MCF 10A (cell line): ENCODE measurements at regions not wholly inside any gene's neighbourhood (a gene's known extent, or its start where the extent isn't known, plus 50 kb on each side); places are given as distances from the start of the nearest gene placed in this dataset.

ENCODE experiments used
- BruUV-seq: library from RNA; stranded (reverse); fragments of 400-500 nt; replicated peaks from 2 replicates; lab custom pipeline; 2021; lab: Mats Ljungman, UMichigan
- CTCF ChIA-PET: fragments of 300-600 bp; sonication (Branson Sonifier 250); formaldehyde crosslinking; extraction: SDS; loops from one replicate; lab custom pipeline; 2021; ENCODE audit warnings: antibody characterized with exemption, inconsistent platforms; lab: Yijun Ruan, JAX
- POLR2A ChIA-PET: fragments of 300-600, 350-650 bp; sonication (Branson Sonifier 250); formaldehyde crosslinking; extraction: SDS; loops from one replicate; lab custom pipeline; 2020; ENCODE audit warnings: antibody characterized with exemption, inconsistent platforms; lab: Yijun Ruan, JAX
- DNase-seq: peaks from one replicate; pipeline ENCODE4 v3.0.0-alpha.2; 2018; ENCODE audit not compliant: unreplicated experiment
- H3K27ac Mint-ChIP-seq: one replicate; pipeline ENCODE4 v1.8.0; 2022; ENCODE audit warnings: mild to moderate bottlenecking, low read depth, mixed read lengths; ENCODE audit not compliant: unreplicated experiment
- H3K27me3 Mint-ChIP-seq: one replicate; pipeline ENCODE4 v1.8.0; 2022; ENCODE audit warnings: mixed read lengths; ENCODE audit not compliant: insufficient read depth, unreplicated experiment
- H3K36me3 Mint-ChIP-seq: one replicate; pipeline ENCODE4 v1.8.0; 2022; ENCODE audit warnings: mild to moderate bottlenecking, moderate library complexity, mixed read lengths; ENCODE audit not compliant: insufficient read depth, unreplicated experiment
- H3K4me1 Mint-ChIP-seq: one replicate; pipeline ENCODE4 v1.8.0; 2022; ENCODE audit warnings: mixed read lengths; ENCODE audit not compliant: insufficient read depth, unreplicated experiment
- H3K4me3 Mint-ChIP-seq: one replicate; pipeline ENCODE4 v1.8.0; 2022; ENCODE audit warnings: mild to moderate bottlenecking, moderate library complexity, mixed read lengths; ENCODE audit not compliant: unreplicated experiment
- H3K9me3 Mint-ChIP-seq: one replicate; pipeline ENCODE4 v1.8.0; 2022; ENCODE audit warnings: mixed read lengths; ENCODE audit not compliant: unreplicated experiment
- CTCF ChIP-seq: fragments of 200-600 bp; IDR thresholded peaks from one replicate; pipeline ENCODE4 v1.8.0; 2022; ENCODE audit warnings: antibody characterized with exemption, mild to moderate bottlenecking; ENCODE audit not compliant: unreplicated experiment
- intact Hi-C: fragments of 100-400 bp; cut with micrococcal nuclease; formaldehyde crosslinking; loops from 2 replicates; pipeline ENCODE4 v1.14.1; 2022

GRCh38 chr14:104507443-104507842 is 72.1 kb upstream of the C14orf180 start:
- Mint-ChIP-seq H3K27me3 (peaks cover 20% of the 10 kb centered on the region), H3K4me1 (peaks cover 6% of the 10 kb centered on the region), H3K4me3 (no peak overlapping the region), H3K27ac (no peak overlapping the region), H3K36me3 (no peaks in the 10 kb centered on the region), H3K9me3 (no peaks in the 10 kb centered on the region)
- intact Hi-C loops, result no loop called here
- no peak for TF ChIP-seq CTCF
- ChIA-PET CTCF (interaction anchor here (0.6 kb wide), 1 partner anchor 160 kb away, joined by 3 read pairs; no protein-coding TSS in a partner anchor), POLR2A (no interaction called here)
- BruUV-seq, result no TSS peak
- DNase-seq, result no peak

GRCh38 chr14:104509673-104510072 is 69.9 kb upstream of the C14orf180 start:
- BruUV-seq, result no TSS peak
- Mint-ChIP-seq H3K4me1 (peaks cover 6% of the 10 kb centered on the region), H3K36me3 (no peaks in the 10 kb centered on the region), H3K27me3 (peaks cover 28% of the 10 kb centered on the region), H3K9me3 (no peaks in the 10 kb centered on the region), H3K4me3 (no peak overlapping the region), H3K27ac (no peak overlapping the region)
- ChIA-PET CTCF (no interaction called here), POLR2A (interaction anchor here (0.9 kb wide), 1 partner anchor 13 kb away, joined by 3 read pairs; no protein-coding TSS in a partner anchor)
- no peak for TF ChIP-seq CTCF
- DNase-seq, result no peak
- intact Hi-C loops, result no loop called here

GRCh38 chr14:104510216-104510615 is 69.3 kb upstream of the C14orf180 start:
- TF ChIP-seq CTCF, result no peak
- Mint-ChIP-seq H3K27ac (peak overlapping the region; percentile 16), H3K36me3 (no peaks in the 10 kb centered on the region), H3K4me3 (no peak overlapping the region), H3K9me3 (no peaks in the 10 kb centered on the region), H3K4me1 (peaks cover 6% of the 10 kb centered on the region), H3K27me3 (peaks cover 34% of the 10 kb centered on the region)
- intact Hi-C loops, result no loop called here
- POLR2A ChIA-PET, result interaction anchor here (0.7 to 1.4 kb wide), 3 partner anchors 14 to 40 kb away, joined by 3 to 4 read pairs (median 3); no protein-coding TSS in a partner anchor
- no TSS peak for BruUV-seq
- CTCF ChIA-PET, result interaction anchor here (0.8 kb wide), 1 partner anchor 53 kb away, joined by 4 read pairs; no protein-coding TSS in a partner anchor
- DNase-seq, result no peak

- ChIA-PET CTCF (interaction anchor here (0.8 kb wide), 1 partner anchor 53 kb away, joined by 4 read pairs; no protein-coding TSS in a partner anchor), POLR2A (interaction anchor here (0.7 to 1.4 kb wide), 3 partner anchors 16 to 39 kb away, joined by 3 to 4 read pairs (median 3); no protein-coding TSS in a partner anchor)
- Mint-ChIP-seq H3K4me3 (no peak overlapping the region), H3K36me3 (no peaks in the 10 kb centered on the region), H3K27me3 (peaks cover 36% of the 10 kb centered on the region), H3K4me1 (peaks cover 6% of the 10 kb centered on the region), H3K27ac (peak overlapping the region; percentile 16), H3K9me3 (no peaks in the 10 kb centered on the region)
- BruUV-seq, result no TSS peak
- TF ChIP-seq CTCF, result no peak
- intact Hi-C loops, result no loop called here
- DNase-seq, result peak; percentile 9
Observed at GRCh38 chr14:104510794-104511611, 68.6 kb upstream of the C14orf180 start.
